Neural cell (in vitro differentiated cells): ENCODE measurements at regions not wholly inside any gene's neighbourhood (a gene's known extent, or its start where the extent isn't known, plus 50 kb on each side); places are given as distances from the start of the nearest gene placed in this dataset.

ENCODE experiments used
- H2AFZ ChIP-seq: fragments of 200-600, 300-800 bp; sonication (generic), shearing (Covaris generic); 2 replicates; pipeline ENCODE4 v1.6.0; 2014; ENCODE audit warnings: low read depth, mild to moderate bottlenecking, antibody characterized with exemption, low read length, moderate library complexity
- H3F3A ChIP-seq: fragments of 200-600 bp; shearing (Covaris generic); 2 replicates; pipeline ENCODE4 v1.6.1; 2016; ENCODE audit warnings: mild to moderate bottlenecking, moderate library complexity, mixed read lengths, antibody characterized with exemption, low read length; ENCODE audit not compliant: insufficient read depth, poor library complexity, severe bottlenecking
- H3K27ac ChIP-seq: fragments of 200-600, 300-800 bp; sonication (generic), shearing (Covaris generic); 2 replicates; pipeline ENCODE4 v1.5.1; 2014; ENCODE audit warnings: mild to moderate bottlenecking, low read length, moderate library complexity
- H3K27me3 ChIP-seq: fragments of 300-800, 200-600 bp; sonication (generic), shearing (Covaris generic); 2 replicates; pipeline ENCODE4 v1.6.0; 2014; ENCODE audit warnings: mild to moderate bottlenecking, low read depth, low read length, moderate library complexity; ENCODE audit not compliant: insufficient read depth
- H3K36me3 ChIP-seq: fragments of 300-800, 200-600 bp; sonication (generic), shearing (Covaris generic); 2 replicates; pipeline ENCODE4 v1.5.1; 2014; ENCODE audit warnings: mild to moderate bottlenecking, antibody characterized with exemption, low read length, moderate library complexity; ENCODE audit not compliant: insufficient read depth
- H3K4me2 ChIP-seq: fragments of 300-800, 200-600 bp; sonication (generic), shearing (Covaris generic); 2 replicates; pipeline ENCODE4 v1.6.0; 2014; ENCODE audit warnings: mild to moderate bottlenecking, low read length
- H3K4me3 ChIP-seq: fragments of 300-800, 200-600 bp; sonication (generic), shearing (Covaris generic); 2 replicates; pipeline ENCODE4 v1.5.1; 2014; ENCODE audit warnings: mild to moderate bottlenecking, low read length, moderate library complexity
- H3K79me2 ChIP-seq: fragments of 200-600 bp; shearing (Covaris generic); replicated peaks from 2 replicates; pipeline ENCODE4 v1.6.0; 2014; ENCODE audit warnings: mild to moderate bottlenecking, low read length, moderate library complexity; ENCODE audit not compliant: insufficient read depth
- H3K9ac ChIP-seq: fragments of 300-800, 200-600 bp; sonication (generic), shearing (Covaris generic); 2 replicates; pipeline ENCODE4 v1.6.1; 2016; ENCODE audit warnings: mild to moderate bottlenecking, low read length, mixed read lengths
- H3K9me2 ChIP-seq: fragments of 200-600 bp; shearing (Covaris generic); 2 replicates; pipeline ENCODE4 v1.6.1; 2016; ENCODE audit warnings: mild to moderate bottlenecking, low read length, mixed read lengths; ENCODE audit not compliant: insufficient read depth
- H3K9me3 ChIP-seq: fragments of 200-600, 300-800 bp; sonication (generic), shearing (Covaris generic); 2 replicates; pipeline ENCODE4 v1.6.1; 2016; ENCODE audit warnings: mild to moderate bottlenecking, mixed run types, low read length, moderate library complexity, mixed read lengths
- H4K20me1 ChIP-seq: fragments of 200-600 bp; shearing (Covaris generic); 2 replicates; pipeline ENCODE4 v1.6.1; 2016; ENCODE audit warnings: mild to moderate bottlenecking, mixed run types; ENCODE audit not compliant: insufficient read depth
- CTCF ChIP-seq: fragments of 450-650 bp; IDR thresholded peaks from 2 replicates; pipeline ENCODE4 v1.5.1; 2014; ENCODE audit warnings: antibody characterized with exemption, mild to moderate bottlenecking, moderate library complexity; ENCODE audit not compliant: poor library complexity, severe bottlenecking
- EP300 ChIP-seq: fragments of 450-650 bp; conservative IDR thresholded peaks from 2 replicates; pipeline ENCODE4 v1.6.1; 2014; ENCODE audit warnings: antibody characterized with exemption, mild to moderate bottlenecking, moderate library complexity; ENCODE audit not compliant: poor library complexity, severe bottlenecking
- EZH2 ChIP-seq: fragments of 200-600, 300-800 bp; shearing (Covaris generic), sonication (generic); IDR thresholded peaks from 2 replicates; pipeline ENCODE4 v1.6.1; 2014; ENCODE audit warnings: antibody characterized with exemption, low read length, borderline replicate concordance, mild to moderate bottlenecking; ENCODE audit not compliant: insufficient read depth, poor library complexity, severe bottlenecking
- MXI1 ChIP-seq: fragments of 450-650 bp; conservative IDR thresholded peaks from 2 replicates; pipeline ENCODE4 v1.6.1; 2014; ENCODE audit warnings: antibody characterized with exemption, mild to moderate bottlenecking; ENCODE audit not compliant: poor library complexity, severe bottlenecking
- POLR2AphosphoS5 ChIP-seq: IDR thresholded peaks from 2 replicates; pipeline ENCODE4 v1.6.1; 2012
- RAD21 ChIP-seq: fragments of 450-650 bp; conservative IDR thresholded peaks from 2 replicates; pipeline ENCODE4 v1.6.1; 2014; ENCODE audit warnings: antibody characterized with exemption, mild to moderate bottlenecking, moderate library complexity
- REST ChIP-seq: IDR thresholded peaks from 2 replicates; pipeline ENCODE4 v1.6.1; 2012; ENCODE audit warnings: borderline replicate concordance
- SMC3 ChIP-seq: fragments of 450-650 bp; conservative IDR thresholded peaks from 2 replicates; pipeline ENCODE4 v1.6.1; 2014; ENCODE audit warnings: antibody characterized with exemption, mild to moderate bottlenecking, moderate library complexity; ENCODE audit not compliant: poor library complexity
- TAF1 ChIP-seq: IDR thresholded peaks from 2 replicates; pipeline ENCODE4 v1.6.1; 2012; ENCODE audit warnings: low read depth

- Histone ChIP-seq H4K20me1 (no peaks in the 10 kb centered on the region), H3K4me2 (no peak overlapping the region)
- TF ChIP-seq REST (no peak), CTCF (no peak), RAD21 (no peak), EZH2 (no peak), SMC3 (no peak), EP300 (no peak), MXI1 (no peak), POLR2AphosphoS5 (no peak), TAF1 (no peak)
Observed at GRCh38 chr3:72285502-72285901, 500.6 kb upstream of the PROK2 start.

GRCh38 chr3:72284471-72284870 lies 499.5 kb upstream of the PROK2 start:
- H3K4me2 ChIP-seq, result no peak overlapping the region
- H3K27ac ChIP-seq, result no peak overlapping the region
- no peaks in the 10 kb centered on the region for H3K9me3 ChIP-seq
- no peaks in the 10 kb centered on the region for H3K27me3 ChIP-seq
- no peaks in the 10 kb centered on the region for H3F3A ChIP-seq
- no peaks in the 10 kb centered on the region for H3K79me2 ChIP-seq
- H4K20me1 ChIP-seq, result no peaks in the 10 kb centered on the region
- no peaks in the 10 kb centered on the region for H3K36me3 ChIP-seq
- no peaks in the 10 kb centered on the region for H3K9me2 ChIP-seq
- no peak for TF ChIP-seq MXI1
- TF ChIP-seq TAF1, result no peak
- no peak for TF ChIP-seq CTCF
- no peak for TF ChIP-seq EP300
- TF ChIP-seq POLR2AphosphoS5, result no peak
- TF ChIP-seq RAD21, result no peak
- TF ChIP-seq REST, result no peak
- no peak for TF ChIP-seq EZH2
- no peak overlapping the region for H3K4me3 ChIP-seq
- H2AFZ ChIP-seq, result no peak overlapping the region
- no peak overlapping the region for H3K9ac ChIP-seq

More at GRCh38 chr3:72285502-72285901, 500.6 kb upstream of the PROK2 start:
- H3F3A ChIP-seq, result no peaks in the 10 kb centered on the region
- no peaks in the 10 kb centered on the region for H3K27me3 ChIP-seq
- no peaks in the 10 kb centered on the region for H3K9me3 ChIP-seq
- H3K36me3 ChIP-seq, result no peaks in the 10 kb centered on the region
- H3K4me3 ChIP-seq, result no peak overlapping the region
- H3K79me2 ChIP-seq, result no peaks in the 10 kb centered on the region
- H3K9ac ChIP-seq, result no peak overlapping the region
- H3K9me2 ChIP-seq, result no peaks in the 10 kb centered on the region
- H3K27ac ChIP-seq, result no peak overlapping the region
- no peak overlapping the region for H2AFZ ChIP-seq
